ENCODE measurements at regions not wholly inside any gene's neighbourhood (a gene's known extent, or its start where the extent isn't known, plus 50 kb on each side); places are given as distances from the start of the nearest gene placed in this dataset.
A peak's percentile ranks its signal among the peaks of the same experiment; 100 is the strongest.

DNA sequence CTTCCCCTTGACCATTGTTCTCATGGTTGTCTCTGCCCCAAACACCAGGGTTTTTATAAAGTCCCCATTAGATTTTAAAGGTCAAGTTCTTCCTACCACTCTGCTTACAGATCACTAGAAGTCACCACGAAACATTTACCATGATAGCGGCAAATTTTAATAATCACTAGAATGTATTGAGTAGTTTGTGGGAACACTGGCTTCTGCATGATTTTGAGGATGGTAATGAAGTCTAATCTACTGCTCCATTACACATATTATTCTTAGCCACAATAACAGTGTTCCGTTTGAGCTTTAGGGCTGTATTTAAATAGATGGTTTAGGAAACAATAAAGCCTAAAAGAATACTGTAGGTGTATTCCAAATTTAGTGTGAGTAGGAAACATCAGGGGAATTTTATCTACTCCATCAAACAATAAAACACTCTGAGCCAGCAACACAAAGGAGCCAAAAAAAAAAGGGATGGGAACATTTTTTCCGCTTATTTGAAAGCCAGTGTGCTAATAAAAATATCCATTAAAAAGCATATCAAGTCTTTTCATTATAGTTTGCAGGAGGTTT is 49.7 kb downstream of the KLF12 start:
- no peak for DNase-seq

DNA sequence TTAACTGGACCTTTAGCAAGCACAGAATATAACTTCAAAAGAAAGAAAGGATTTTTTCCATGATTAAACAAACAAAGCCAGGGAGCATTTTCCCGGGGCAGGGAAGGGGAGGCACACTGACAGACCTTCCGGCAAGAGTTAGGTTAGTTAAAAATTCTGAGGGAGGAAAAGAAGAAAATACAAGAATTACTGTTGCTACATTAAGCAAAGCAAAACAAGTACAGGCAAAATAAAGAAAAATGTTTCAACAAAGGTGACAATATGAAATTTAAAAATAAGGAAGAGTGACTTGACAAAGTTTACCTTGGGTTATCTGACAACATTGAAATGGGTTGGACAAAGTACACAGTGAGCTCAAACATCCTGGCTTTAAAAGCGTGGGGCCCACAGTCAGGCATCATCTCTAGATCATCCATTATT is 51.5 kb downstream of the KLF12 start:
- no peak for DNase-seq

DNA sequence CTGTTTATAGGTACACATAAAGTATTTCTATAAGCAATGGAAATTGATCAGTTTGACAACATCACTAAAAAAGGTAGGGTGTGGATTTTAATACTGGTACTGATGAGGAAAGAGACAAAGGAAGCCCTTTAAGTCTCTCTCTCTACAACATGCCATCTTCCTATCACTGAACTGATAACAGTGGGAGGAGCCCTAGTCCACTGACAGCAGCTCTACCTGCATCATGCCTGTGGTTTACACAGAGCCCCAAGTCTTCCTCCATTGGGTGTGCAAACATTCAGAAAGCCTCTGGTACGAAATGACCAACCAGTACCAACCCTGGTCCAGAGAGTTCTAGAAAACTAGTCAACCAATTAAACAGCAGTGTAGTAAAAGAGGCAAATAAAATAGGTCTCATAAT is 53.4 kb downstream of the KLF12 start:
- DNase-seq = no peak

DNA sequence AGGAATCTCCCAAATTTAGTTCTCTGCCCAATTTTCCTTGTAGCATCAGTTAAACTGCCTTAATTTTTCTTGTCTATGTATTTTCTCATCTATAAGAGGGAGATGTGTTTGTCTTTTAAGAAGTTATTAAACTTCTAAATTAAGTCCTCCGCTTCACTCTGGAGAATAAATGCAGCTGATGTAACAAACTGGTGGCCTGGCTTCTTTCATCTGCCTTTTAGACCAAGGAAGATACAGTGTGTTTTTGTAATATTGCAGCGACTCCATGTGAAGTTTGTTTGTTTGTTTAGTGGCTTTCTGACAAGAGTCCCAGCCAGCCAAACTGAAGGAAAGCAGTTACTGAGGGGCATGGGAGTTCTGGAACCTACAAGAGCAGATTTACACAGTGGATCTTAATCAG is 56.4 kb downstream of the KLF12 start:
- DNase-seq = no peak

DNA sequence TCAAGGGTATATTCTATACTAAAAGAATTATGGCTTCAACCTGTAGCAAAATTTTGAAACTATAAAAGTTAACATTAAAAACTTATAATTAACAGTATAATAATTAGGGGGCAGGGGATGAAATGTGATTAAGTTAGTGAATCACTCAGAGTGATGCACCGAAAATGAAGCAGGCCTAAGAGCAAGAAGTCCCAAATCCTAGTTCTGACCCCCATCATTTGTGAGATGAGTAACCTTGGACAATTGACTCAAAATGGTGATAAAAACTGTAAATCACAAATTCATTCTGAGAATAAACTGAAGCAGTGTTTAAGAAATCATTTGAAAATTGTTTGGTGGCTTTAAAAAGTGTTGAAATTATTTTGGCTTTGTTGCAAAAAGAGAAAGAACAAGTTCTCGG is 56.8 kb downstream of the KLF12 start:
- no peak for DNase-seq

DNA sequence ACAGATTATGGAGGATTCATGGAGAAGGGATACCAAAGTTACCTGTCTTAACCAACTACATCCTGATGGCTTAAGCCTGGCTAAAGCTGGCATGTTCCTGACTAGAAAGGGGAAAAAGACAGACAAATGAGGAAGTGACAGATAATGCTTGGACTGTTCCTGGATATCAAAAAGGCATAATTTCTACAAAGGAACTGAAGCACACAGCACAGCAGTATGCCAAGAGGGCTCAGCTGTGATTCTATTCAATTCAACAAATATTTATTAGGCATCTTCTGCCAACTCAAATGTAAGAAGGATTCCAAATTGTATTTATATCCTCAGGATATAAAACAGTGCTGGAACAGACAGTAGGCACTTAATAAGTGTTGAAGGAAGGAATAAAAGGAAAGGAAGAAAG is 59.5 kb downstream of the KLF12 start:
- peak in 1 of 2 experiments; percentile 15 for DNase-seq

DNA sequence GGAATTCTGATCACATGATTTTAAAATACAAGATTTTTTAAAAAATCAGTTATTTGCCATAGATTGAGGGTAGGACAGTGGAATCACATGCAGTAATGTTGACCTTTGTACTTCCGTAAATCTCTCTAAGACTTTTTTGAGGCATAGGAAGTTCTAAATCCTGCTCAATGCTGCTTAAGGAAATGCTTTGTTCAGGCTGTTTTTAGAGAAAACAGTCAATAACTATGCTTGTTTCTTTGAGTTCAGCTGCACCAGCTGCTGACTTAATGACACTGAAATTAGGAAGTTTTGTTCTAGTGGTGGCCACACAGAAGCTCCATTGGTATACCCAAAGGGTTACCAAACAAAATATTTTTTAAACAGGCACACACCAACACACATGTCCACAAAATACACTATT is 60.9 kb downstream of the KLF12 start:
- DNase-seq = no peak

DNA sequence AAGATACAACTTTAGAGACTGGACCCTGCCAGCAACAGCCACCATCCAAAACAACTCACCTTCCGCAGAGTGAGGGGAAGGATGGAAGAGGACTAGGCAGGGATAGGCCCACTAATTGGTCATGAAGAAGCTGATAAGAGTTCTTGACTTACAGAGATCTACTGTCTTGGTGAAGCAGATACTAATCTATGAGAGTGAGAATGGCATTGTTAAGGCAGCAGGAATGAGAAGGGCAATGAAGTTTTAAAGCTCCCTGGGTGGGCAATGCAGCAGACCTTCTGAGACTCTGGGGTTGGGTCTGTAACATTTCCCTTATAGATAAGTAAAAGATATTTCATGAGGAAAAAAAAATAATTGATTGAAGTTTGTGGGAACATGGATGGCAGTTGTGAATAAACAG is 63.7 kb downstream of the KLF12 start:
- no peak for DNase-seq

DNA sequence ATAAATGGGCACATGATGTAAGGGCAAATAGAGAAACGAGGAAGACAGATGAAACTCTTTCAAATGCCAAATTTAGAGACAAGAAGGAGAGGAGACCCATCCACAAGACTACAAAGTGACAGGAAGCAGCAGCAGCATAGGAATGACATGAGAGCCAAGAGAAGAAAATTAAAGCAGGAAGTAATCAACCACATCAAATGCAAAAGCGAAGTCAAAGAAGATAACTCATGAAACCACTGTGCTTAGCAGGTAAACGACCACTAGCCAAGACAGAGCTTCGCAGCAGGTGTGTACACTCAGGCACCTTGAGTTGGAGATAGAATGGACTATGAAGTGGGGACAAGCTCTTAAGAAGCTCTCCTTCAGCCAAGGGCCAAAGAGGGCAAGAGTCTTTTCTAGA is 64.1 kb downstream of the KLF12 start:
- DNase-seq = no peak

DNA sequence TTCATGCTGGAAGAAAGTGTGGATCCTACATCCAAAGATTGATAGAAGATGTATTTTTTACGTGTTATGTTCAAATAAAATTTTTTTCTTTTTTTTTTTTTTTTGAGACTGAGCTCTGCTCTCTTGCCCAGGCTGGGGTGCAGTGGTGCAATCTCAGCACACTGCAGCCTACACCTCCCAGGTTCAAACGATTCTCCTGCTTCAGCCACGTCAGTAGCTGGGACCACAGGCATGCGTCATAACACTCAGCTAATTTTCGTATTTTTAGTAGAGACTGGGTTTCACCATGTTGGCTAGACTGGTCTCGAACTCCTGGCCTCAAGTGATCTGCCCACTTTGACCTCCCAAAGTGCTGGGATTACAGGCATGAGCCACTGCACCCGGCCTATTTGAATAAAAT is 65.7 kb downstream of the KLF12 start:
- DNase-seq = no peak

DNA sequence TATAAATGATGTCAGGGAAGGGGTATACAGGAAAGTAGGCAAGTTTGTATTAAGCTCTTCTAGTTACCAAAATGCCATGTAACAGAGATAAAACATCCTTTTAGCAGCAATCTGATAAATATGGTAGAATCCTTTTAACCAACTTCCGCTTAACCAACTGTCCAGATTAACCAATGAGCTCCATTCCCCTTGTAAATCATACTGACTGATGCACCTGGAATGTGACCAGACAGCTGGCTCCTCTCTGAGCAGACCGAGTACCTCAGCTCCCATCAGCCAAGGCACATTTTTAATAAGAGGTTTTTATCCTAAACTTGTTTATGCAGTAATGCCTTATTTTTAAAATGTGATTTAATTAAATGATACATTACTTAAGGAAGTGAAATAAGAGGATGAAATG is 66.4 kb downstream of the KLF12 start:
- DNase-seq = no peak

DNA sequence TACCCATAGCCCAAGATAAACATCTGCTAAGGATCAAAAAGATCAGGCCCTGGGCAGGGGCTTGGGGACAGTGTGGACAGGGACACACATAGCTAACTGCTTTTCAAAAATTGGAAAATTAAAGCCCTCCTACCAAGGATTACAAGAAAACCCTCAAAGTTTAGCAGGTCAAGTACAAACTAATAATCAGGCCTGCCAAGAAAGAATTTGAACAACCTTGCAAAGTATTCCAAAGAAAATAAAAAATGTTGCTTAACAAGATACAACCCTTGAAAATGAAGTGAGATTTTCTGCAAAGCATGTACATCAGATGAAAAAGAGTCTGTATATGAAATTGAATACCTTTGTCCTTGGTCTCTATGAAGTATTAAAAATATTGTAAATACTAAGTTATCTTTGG is 67.3 kb downstream of the KLF12 start:
- DNase-seq = no peak

DNA sequence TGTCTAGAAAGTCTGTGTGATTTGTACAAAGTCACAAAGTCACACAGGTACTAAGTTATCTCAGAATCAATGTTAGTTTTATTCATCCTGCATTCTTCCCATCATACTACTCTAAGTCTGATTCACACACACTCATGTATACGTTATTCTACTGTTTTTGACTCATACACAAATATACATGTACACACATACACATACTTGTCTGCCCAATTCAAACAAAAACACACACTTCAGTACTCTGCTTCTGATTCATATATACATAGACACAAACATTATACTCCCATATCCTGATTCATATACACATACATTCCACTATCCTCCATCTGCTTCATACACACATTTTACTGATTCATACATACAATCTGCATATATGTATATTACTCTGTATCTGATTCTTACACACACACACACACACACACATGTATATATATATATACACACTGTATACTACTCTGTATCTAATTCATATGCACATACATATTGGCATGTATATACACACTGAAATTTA is 69.3 kb downstream of the KLF12 start:
- no peak for DNase-seq

DNA sequence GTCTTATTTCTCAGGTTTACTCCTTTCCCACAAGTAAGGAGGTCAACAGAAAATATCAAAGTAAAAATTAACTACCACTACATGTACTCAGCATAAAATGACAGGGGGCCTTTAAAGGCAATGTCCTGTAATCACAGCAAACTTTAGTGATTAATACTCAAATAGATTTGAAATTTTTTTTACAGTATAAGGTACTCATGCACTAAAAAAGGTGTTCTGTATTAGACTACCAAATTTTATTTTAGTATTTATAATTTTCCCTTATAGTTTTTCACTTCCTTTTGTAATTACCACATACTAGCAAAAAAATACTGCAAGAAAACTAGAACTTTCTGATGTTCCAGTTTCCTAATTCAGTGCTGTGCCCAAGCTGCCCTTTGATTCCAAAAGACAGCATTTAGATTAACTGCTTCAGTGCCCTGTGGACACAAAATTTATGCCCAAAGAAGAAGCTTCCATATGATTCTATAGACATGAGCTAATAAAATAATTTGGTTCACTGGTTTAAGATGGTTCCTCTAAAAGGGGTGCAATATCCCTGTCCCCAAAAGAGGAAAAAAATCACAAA is 70.6 kb downstream of the KLF12 start:
- no peak for DNase-seq

DNA sequence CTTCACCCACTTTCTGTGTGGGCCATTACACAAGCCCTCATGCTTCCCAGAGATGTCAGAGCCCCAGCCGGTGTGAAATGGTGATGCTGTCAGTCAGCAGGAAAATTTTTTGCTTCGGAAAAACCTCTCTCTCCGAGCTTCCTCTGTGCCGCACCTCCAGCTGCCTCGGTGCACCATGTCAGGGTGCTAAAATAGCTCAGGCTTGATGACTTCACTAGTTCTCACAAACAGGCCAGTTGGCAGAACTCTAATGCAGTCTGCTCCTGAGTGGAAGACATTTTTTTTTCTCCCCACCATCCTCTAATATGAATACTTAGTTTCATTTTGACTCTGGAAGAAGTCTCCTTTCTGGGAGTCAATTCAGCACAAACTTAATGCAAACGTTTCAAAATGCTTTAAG is 71.3 kb downstream of the KLF12 start:
- no peak for DNase-seq

DNA sequence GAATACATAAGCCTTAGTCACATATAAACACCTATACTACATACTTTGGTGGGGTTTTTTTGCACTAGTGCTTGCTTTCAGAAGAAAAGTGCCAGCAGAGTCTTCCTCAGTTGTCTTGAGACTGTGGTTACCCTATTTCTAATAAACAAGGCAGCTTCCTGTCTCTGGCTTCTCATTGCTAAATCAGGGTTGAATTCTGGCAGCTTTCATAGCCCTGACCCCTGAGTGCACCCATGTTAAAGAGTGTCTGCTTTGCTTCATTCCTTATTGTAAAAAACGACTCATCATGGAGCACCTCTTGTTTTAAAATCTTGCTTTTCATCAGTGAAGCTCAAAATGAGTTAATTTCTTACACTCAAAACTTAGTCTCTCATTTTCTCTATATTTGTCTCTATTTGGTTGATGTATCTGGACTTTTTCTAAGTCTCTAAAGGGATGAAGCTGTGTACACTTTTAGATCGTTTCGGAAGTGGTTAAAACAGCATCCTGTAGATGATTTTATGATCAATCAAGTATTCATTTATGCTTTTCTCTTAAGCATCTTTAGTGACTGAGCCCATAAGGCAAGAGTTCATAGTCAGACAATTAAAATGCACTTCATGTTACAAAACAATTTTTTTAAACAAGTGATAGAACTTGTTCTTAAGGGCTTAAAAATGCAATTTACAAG is 72.1 kb downstream of the KLF12 start:
- DNase-seq = no peak

DNA sequence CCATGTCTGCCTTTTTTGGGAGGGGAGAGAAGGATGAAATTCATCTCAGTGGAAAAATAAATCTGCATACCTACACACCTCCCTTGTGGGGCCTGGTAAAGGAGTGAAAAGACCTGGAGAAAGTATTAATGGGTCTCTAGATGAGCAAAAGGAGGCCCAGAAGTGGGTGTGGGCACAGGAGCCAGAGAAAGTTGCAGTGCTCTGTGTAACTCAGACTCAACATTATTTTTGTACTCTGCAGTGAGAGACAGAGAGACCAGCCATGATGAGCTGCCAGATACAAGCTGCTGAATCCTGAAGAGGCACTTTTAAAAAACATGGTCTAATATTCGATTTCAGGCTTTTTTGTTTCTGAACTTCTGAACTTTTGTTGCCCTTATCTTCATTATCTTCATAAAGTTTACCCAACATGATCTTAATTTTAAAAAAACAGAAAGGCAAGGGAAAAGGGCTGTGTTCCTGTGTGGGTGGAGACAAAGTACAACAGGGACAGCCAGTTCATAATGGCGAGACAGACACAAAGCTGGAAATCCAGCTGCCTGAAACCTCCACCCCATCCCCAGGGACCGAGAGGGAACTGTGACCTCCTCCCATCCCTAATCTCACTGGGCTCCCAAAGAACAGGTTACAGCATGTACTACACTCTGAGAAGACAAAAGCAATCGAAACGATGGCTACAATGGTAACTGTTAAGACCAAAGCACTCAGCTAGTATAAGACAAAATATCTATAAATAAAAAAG is 77.2 kb downstream of the KLF12 start:
- no peak for DNase-seq

DNA sequence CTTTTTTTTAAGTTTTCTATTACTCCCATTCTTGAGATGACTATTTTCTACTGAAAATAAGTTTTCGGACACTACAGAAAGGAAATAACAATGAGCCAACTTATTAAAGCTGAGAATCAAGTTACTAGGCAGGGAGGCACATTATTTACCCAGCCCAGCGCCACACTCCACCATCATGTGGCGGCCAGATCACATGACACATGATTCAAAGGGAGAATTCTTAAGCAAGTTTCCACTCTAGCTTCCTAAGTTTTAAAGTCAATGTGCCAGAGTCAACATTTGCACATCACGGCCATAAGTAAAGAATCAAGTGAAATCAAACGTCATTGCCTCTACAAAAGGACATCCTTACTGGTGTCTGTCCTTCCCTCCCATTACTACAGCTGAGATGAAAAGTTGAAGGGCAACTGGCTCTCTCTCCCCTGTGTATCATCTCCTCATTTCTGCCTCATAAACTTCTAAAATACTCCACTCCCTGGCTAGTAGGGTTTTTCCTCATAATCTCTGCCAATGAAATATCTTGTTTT is 81.7 kb downstream of the KLF12 start:
- DNase-seq = no peak

DNA sequence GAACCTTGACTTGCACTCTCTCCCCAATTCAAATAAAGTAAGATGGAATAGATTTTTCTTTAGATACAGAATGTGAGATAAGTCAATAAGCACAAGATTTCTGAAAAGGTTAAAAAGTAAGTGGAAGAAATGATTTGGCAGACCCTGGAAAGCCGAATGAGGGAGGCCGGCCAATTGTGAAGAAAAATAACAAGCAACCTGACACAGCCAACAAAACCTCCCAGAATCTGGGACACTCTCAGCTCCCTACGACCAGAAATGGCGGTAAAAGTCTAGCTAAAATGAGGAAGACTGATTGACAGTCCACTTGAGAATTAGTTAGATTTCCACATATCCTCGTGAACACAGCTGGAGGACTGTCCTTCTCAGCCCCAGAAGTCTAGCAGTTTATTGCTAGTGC is 85.4 kb downstream of the KLF12 start:
- no peak for DNase-seq

DNA sequence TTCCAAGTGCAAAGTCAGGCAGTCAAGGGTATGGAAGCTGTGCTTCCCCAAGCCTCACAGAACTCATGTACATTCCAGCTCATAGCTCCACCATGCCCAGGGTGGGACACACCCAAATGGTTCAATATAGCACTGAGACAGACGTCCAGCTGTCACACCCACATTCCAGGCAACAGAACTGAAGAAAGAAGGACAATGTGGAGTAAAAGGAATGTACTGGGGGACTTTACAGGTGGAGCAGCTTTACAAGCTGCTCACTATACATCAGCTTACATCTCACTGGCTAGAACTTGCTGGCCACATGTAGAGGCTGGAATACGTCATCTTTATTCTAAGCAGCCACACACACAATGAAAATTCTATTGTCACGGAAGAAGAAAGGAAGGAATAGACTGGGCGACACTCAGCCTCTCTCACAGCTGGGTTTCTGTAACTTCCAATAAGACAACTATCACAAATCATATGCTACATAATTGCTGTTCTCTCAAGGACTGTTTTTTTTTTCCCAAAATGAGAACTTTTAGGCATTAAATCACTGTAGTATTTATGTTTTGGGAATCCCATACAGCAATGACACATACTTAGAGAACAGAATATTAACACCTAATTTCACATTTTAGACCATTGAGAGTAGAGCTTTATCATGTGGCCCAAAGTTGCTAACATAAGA is 86.1 kb downstream of the KLF12 start:
- DNase-seq = no peak

DNA sequence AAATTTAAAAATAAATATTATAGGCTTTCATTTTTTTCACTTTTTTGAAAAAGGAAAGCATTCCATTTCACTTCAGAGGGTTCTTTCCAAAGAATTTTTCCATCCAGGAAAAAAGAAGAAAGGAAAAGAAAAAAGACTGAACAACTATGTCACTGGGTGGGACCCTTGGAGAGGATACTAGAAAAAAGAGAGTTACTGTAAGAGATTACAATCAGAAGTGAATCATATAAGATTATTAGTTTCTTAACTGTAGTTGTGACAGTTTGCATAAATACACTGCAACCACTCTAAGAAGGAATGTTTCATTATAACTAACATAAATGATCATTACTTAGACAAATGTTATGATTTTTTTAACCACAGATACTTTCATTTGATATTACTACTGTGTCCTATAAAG is 87.8 kb downstream of the KLF12 start:
- DNase-seq = no peak

DNA sequence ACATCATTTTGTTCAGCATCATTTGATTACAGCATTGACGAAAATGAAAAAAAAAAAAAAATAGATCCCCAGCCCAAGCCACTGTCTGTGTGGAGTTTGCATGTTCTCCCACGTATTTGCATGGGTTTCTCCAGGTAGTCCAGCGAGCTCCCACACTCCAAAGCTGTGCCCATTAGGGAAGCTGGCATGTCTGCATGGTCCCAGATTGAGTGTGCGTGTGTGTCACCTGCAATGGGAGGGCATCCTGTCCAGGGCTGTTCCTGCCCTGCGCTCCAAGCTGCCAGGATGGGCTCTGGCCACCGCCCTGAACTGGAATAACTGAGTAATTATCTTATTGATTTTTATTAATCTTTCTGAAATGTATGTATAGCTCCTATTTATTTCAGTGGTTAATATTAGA is 88.6 kb downstream of the KLF12 start:
- no peak for DNase-seq

DNA sequence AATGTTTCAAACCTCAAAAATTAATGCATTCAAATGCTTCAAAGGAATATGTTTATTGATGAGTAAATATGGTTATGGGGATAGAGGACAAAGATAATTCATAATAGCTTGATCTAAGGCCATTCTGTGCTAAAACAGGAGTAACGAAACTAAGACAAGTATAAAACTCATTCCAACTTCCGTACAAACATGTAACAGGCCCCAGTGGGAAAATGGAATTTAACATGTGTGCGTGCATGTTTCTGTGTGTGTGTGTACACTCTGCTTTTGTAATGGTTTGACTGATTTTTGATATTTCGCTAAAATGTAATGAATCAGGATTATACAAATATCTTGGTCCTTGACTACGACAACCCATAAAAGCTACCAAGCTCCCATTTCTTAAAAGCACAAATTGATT is 91.0 kb downstream of the KLF12 start:
- DNase-seq = no peak

Data from SW 1271 (cell line).